HG03103 (cell line): ENCODE measurements at regions not wholly inside any gene's neighbourhood (a gene's known extent, or its start where the extent isn't known, plus 50 kb on each side); places are given as distances from the start of the nearest gene placed in this dataset.
"Not testable (repeated sequence)": the region's sequence is repeated elsewhere in the genome, so short reads cannot be mapped to it uniquely, and the experiment has no call there.

Experiments
- ATAC-seq: cut with Tn5 transposase; IDR thresholded peaks from one replicate; pipeline ENCODE4 v1.9.1; 2021; ENCODE audit warnings: low read depth; ENCODE audit not compliant: unreplicated experiment

GRCh38 chr2:142299021-142299420 lies 168.2 kb upstream of the LRP1B start:
- ATAC-seq, result no peak

DNA sequence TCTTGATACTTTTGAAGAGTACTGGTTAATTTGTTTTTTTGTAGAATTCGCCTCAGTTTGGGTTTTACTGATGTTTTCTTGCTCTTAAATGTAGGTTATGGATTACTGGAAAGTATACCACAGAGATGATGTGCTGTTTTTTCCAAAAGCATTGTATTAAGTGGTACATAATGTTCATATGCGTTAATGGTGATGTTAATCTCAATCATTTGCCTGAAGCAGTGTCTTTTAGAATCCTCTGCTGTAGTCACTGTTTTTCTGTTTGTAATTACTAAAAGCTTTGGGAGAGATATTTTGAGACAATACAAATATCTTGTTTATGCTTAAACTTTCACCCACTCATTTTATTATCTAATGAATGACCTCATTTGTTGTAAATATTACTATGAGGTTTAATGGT lies 163.4 kb upstream of the LRP1B start:
- ATAC-seq, result no peak

DNA sequence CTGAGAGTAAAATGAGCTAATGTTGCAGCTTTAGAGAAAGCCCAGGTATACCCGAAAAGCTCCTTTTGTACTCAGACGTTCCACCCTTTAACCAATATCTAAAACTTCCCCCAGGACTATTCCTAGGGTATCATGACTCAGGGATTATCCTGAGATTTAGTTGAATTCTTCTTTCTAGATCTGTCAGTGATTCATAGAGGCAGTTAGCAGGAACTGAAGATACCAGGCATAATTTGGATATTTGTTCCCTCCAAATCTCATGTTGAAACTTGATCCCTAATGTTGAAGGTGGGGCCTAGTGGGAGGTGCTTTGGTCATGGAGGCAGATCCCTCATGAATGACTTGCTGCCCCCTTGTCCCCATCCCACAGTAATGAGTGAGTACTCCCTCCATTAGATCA lies 161.2 kb upstream of the LRP1B start:
- no peak for ATAC-seq

GRCh38 chr2:142290931-142291330 lies 160.1 kb upstream of the LRP1B start:
- ATAC-seq, result no peak

GRCh38 chr2:142286618-142287017 lies 155.8 kb upstream of the LRP1B start:
- peak; percentile 80 for ATAC-seq

- ATAC-seq, result no peak
Measured at GRCh38 chr2:142285480-142285879, 154.7 kb upstream of the LRP1B start.

DNA sequence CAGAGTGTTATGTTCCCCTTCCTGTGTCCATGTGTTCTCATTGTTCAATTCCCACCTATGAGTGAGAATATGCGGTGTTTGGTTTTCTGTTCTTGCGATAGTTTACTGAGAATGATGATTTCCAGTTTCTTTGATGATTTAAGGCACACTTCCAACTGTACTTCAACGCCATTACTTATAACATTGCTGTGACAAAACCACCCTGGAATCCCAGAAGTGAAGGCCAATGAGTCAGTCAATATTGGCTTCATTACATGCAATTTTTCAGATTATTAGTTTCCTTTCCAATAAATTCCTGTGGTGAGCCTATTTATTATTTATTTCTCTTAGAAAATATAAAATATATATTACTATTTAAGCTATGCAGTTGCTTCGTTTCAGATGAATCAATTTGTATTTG lies 153.5 kb upstream of the LRP1B start:
- ATAC-seq, result not testable (repeated sequence)

DNA sequence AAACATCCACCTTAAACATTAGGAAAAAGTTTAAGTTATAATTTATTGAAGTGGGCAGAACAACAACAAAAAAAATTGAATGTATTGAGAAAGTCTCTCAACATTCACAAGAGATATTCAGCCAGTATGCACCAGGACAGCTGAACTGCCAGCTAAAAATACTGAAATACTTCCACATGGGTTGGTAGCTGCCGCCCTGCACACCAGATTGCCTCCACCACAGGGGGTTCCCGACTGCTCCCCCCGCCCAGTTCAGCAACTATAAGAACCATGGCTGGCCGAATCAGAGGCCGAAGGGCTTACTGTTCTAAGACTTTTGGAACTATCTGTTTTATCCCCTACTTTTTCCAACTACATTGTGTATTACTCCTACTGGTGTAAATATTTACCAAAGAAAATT lies 150.0 kb upstream of the LRP1B start:
- ATAC-seq, result no peak

DNA sequence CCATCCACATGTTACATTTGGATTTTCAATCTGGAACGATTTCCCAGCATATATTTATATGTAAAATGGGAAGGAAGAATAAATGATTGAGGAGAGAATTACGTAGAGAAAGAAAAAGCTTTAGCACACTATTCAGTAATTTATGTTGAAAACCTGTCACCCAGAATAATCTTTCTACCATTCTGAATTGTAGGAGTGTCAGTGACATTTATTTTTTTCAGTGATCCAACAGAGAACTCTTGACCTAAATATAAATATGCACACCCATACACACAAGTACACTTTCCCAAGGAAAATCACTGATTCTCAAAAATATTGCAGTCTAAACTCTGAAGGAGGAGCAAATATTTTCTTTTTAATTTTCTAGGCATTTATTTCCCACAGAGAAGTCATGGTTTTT lies 140.2 kb upstream of the LRP1B start:
- no peak for ATAC-seq

- ATAC-seq, result no peak
Measured at GRCh38 chr2:142270291-142270690, 139.5 kb upstream of the LRP1B start.

- ATAC-seq, result no peak
Measured at GRCh38 chr2:142259356-142259755, 128.5 kb upstream of the LRP1B start.

- no peak for ATAC-seq
Measured at GRCh38 chr2:142254031-142254430, 123.2 kb upstream of the LRP1B start.

- ATAC-seq, result no peak
Measured at GRCh38 chr2:142241016-142241415, 110.2 kb upstream of the LRP1B start.

DNA sequence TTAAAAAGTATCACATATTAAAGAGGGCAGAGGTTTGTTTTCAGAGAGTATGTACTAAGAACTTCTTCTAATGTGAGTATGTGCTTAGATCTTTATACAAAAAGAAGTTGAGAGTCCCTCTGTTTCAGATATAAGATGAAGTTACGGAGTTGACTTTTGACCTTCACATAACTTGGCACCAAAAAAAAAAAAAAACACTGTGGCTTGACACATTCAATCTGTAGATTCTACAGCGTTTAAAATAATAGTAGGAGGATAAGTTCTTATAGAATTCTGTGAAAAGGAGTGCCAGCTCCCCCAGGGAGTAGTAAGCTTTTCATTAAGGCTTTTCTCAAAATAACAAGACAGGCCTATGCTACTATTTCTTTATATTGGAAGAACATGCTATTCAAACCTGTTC lies 105.4 kb upstream of the LRP1B start:
- ATAC-seq, result no peak

GRCh38 chr2:142234741-142235140 lies 103.9 kb upstream of the LRP1B start:
- ATAC-seq, result no peak

DNA sequence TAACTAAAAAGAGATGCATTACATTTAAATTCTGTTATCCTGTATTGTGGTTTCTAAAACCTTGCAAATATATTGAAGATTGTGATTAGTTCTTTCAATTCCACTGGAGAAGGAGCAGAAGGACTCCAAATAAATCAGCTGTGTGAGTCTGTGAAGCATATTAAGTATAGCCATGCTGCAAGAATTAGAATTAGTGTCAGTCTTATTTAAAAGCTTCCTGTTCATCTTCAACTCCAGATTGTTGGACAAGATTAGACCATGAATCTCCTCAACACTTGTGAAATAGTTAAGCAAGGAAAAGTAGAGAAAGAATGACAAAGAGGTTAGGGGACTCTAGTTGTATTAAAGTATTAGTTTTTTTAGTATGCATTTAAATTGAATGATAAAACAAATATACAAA lies 92.5 kb upstream of the LRP1B start:
- no peak for ATAC-seq

DNA sequence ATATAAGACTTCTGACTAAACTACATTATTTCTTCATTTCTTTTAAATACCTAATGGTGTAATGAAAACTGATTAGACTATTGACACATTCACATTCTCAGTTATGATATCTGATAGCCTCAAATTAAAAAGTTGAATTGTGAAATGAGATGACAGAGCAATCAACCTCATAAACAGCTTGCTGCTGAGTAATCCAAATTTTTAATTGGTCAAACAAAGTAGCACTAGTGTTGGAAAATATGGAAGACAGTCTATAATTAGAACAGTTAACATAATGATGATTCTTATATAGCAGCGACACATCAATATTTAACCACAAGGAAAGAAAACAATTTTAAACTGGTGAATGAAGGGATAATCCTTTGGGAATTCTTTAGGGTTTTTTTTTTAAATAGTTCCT lies 91.9 kb upstream of the LRP1B start:
- no peak for ATAC-seq

DNA sequence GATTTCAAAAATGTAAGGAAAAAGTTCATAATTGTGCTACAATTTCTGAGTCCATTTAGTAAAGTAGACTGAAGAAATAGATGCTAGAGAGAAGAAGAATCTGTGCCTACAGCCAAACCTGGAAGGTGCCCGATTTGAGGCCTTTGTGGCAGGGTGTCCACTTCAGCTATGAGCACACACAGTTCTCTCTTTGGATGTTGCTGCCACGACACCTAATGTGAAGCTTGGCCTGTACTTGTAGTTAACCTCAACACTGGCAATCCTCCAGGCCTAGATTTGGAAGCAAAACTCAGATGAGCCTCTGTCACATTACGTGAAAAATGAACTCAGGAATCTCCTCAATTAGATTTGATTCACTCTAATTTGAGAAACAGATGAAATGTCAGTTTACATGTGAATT lies 90.1 kb upstream of the LRP1B start:
- ATAC-seq, result no peak

DNA sequence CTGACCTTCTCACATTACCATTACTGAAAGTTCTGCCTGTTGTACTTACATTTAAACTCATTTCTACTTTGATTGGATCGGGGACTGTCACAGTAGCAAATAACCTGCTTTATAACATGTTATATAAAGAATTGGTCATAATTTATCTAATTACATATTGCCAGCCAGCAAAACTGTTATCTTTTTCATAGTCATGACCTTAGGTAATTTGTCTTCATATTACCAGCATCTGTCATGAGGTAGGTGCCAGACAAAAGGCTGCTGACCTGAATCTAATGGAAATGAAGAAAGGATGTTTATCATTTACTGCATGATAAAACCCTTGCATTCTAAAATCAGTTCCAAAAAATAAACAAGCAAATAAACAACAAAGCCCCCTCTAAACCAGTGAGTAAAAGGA lies 89.4 kb upstream of the LRP1B start:
- no peak for ATAC-seq

GRCh38 chr2:142218471-142218870 lies 87.7 kb upstream of the LRP1B start:
- ATAC-seq, result no peak

- ATAC-seq, result no peak
Measured at GRCh38 chr2:142217804-142218203, 87.0 kb upstream of the LRP1B start.

- ATAC-seq, result no peak
Measured at GRCh38 chr2:142200062-142200461, 69.2 kb upstream of the LRP1B start.

GRCh38 chr2:142199073-142199472 lies 68.3 kb upstream of the LRP1B start:
- ATAC-seq, result no peak

DNA sequence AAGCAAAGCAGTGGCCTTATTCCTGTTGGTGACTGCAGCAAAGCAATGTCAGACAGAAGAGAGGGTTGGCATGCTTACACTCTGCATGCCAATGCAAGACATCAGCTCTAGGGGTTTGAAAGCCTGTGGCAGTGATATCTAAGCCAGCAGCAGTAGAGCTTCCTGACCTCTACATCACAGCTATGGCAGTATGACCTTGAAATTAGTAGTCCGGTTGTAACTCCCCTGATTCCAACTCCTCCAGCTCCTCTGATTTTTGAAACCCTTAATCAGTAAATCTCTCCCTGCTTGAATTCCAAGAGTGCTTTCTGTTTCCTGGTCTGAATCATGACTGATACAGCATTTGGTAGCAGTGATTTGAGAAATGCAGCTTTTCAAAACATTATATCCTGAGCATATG lies 60.0 kb upstream of the LRP1B start:
- no peak for ATAC-seq
